Liver (tissue), 3 donors: ENCODE measurements at regions not wholly inside any gene's neighbourhood (a gene's known extent, or its start where the extent isn't known, plus 50 kb on each side); places are given as distances from the start of the nearest gene placed in this dataset.

ENCODE experiments used
- ATF3 ChIP-seq: IDR thresholded peaks from 2 replicates; pipeline ENCODE4 v1.6.1; 2016; ENCODE audit warnings: antibody characterized with exemption
- CTCF ChIP-seq: fragments of 150-350 bp; IDR thresholded peaks from 2 replicates; pipeline ENCODE4 v1.5.1; 2017; ENCODE audit warnings: improper control_type of control experiment, low read depth, low read length; ENCODE audit not compliant: missing input control
- MAX ChIP-seq: IDR thresholded peaks from 2 replicates; pipeline ENCODE4 v1.6.1; 2016; ENCODE audit warnings: antibody characterized with exemption
- TAF1 ChIP-seq: conservative IDR thresholded peaks from 2 replicates; pipeline ENCODE4 v1.6.1; 2016; ENCODE audit warnings: antibody characterized with exemption, mild to moderate bottlenecking
- donor health status: healthy.
- donor health status: healthy.

- TF ChIP-seq MAX, result no peak
- no peak for TF ChIP-seq ATF3
- TF ChIP-seq CTCF, result no peak
- no peak for TF ChIP-seq TAF1
Observed at GRCh38 chr5:130514984-130515690, 610.9 kb downstream of the CHSY3 start.
